NCI-H345 treated with DMSO at 0.1 percent for 48 hours (cell line): ENCODE measurements at regions not wholly inside any gene's neighbourhood (a gene's known extent, or its start where the extent isn't known, plus 50 kb on each side); places are given as distances from the start of the nearest gene placed in this dataset.

Experiments
- DNase-seq: peaks from one replicate; lab custom pipeline; 2025; ENCODE audit not compliant: unreplicated experiment; lab: John Stamatoyannopoulos, UW

GRCh38 chr1:60228041-60228491, 154.5 kb upstream of the C1orf87 start:
- DNase-seq, result no peak

DNA sequence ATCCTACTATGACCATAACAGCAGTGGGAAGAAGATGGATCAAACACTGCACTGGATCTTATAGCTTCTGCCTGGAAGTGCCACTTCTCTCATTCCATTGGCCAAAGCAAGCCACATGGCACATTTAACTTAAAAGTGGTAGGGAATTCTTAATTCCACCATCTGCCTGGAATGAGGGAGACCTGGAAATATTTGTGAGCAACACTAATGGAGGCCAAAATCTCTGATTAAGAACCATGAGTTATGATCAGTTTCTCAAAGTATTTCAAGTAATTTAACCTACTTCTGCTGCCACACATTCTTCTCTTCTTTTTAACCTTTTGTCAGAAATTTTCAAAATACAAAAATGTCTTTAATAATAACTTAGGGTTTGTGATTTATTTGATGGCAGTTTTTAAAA, 154.0 kb upstream of the C1orf87 start:
- DNase-seq, result no peak

- no peak for DNase-seq
These were observed 151.9 kb upstream of the C1orf87 start for GRCh38 chr1:60225486-60225885.

- no peak for DNase-seq
These were observed 151.0 kb upstream of the C1orf87 start for GRCh38 chr1:60224523-60224922.

GRCh38 chr1:60223158-60223557, 149.6 kb upstream of the C1orf87 start:
- DNase-seq, result no peak

DNA sequence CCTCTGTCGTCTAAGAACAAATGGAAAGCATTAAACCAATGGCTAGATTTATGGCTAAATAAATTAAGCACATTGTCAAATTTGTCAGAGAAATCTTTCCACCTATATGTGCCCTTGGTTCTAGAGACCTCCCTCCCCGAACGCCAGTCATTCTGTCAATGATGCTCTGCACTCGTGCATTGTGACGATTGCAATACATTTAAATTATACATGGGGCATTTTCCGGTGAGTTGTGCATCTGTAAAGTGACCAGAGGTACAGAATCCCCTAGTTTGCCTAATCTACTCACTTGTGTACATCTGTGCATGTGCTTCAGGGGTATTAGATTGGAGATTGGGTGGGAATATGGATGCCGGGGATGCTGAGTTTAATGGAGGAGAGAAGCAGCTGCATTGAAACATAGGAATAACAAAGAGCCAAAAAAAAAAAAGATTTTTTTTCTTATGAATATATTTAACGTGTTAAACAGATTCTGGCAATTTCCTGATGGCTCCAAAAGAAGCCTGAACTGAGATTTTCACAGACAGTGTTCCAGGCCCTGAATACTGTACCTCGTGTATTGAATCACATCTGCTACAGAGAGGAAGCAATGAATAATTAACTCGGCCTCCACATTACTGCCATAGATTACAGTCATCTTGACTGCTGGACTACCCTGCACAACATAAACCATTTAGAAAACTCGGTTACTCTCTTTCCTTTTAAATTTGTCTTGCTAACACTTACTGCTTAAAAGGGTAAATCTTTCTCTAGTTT, 149.0 kb upstream of the C1orf87 start:
- no peak for DNase-seq

DNA sequence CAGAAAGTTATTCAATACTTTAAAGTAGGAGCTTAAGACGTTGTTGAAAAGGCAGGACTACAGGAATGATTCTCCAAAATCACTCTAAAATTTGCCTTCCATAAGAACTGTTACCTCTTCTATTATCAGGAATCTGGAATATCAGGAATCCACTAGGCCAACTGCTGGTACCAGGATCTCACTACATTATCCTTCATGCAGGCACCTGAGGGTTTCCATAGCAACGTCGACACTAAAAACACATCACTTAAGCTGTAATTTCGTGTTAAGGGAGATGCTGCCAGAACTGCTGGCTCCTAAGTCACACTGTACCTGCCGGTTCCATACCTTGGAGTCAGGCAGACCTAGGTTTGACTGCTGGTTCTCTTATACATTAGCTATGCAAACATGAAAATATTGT, 139.7 kb upstream of the C1orf87 start:
- DNase-seq, result no peak

GRCh38 chr1:60196026-60196425, 122.5 kb upstream of the C1orf87 start:
- DNase-seq, result no peak

- DNase-seq, result no peak
These were observed 112.1 kb upstream of the C1orf87 start for GRCh38 chr1:60185684-60186083.

GRCh38 chr1:60184521-60184920, 111.0 kb upstream of the C1orf87 start:
- no peak for DNase-seq

DNA sequence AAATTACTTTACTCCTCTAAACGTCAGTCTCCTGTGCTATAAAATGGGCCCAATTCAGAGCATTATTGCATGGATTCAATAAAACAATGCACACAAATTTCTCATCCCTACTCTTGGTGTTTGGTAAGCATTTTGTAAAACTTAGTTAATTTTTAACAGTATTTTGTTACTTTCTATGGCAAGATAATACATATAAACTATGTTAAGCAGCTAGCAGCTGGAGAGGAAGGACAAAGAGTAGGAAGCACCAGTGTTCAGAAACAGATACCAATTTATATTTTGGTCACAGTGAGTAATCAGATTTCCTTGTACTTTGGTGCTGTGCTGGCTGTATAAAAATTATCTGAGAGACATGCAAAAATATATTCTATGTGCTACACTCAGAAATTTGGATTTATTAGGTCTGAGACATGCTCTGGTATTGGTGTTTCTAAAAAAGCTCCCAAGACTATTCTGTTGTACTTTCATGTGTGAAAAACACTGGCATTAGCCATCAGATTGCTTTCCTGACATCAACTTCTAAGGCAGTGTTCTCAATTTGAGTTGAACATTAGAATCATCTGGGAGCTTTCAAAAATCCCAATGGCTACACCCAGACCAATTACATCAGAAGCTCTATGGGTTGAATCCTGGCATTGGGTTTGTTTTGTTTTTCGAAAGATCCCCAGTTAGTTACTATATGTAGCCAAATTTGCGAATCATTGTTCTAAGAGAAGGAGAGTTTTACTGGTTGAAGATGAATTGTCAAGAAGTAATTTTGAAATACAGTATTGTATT, 100.3 kb upstream of the C1orf87 start:
- DNase-seq, result no peak

- DNase-seq, result no peak
These were observed 99.4 kb upstream of the C1orf87 start for GRCh38 chr1:60173006-60173405.

DNA sequence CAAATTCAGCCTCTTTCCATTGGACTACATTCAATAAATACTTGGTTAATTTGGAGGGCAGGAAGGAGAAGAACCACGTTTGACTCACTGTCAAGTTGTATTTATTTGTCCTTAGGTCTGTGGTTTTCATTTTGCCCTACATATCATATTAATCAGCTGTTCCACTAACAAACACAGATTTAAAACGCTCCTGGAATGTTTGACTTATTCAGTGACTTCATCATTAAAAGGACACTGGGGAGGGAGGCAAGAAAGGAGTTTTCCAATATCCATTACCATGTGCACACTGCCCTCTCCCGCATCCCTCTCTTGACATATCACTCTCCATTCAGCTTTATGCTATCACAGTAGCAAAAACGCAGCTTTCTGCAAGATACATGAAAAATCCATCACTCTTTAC, 98.2 kb upstream of the C1orf87 start:
- no peak for DNase-seq

GRCh38 chr1:60170709-60171108, 97.1 kb upstream of the C1orf87 start:
- DNase-seq, result no peak

GRCh38 chr1:60169206-60169605, 95.6 kb upstream of the C1orf87 start:
- no peak for DNase-seq

- no peak for DNase-seq
These were observed 89.4 kb upstream of the C1orf87 start for GRCh38 chr1:60162936-60163335.

DNA sequence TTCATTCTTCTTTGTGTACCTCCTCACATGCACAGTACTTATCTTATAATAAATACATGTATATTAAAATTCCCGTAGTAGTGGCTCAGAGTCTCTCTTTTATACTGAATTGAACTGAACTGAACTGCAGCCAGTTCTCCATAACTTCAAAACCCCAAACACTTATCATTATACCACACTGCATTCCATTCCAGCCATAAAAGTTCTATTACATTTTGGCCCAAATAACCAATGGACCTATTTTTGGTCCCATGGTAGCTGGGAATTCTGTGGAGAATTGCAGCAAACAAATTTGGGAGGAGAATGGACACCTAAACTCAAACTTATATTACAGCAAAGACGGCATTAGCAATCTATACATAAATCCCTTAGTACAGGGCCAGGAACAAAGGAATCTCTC, 86.6 kb upstream of the C1orf87 start:
- DNase-seq, result no peak

DNA sequence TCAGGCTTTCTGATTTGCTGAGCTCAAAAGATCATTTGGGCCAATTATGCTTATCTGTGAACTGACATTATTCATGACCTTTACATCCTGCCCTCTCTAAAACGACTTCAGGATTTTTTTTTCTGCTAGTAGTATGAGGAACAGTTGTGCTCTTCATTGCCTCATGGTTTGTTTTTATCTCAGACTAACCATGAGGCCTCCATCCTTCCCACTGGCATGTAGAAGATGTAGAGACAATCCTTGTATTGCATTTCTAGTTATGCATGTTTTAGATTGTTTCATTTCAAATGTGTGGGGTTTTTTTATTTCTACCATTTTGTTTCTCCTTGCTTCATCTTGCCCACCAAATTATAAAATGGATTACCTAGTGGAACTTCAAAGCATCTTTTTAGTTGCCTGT, 82.8 kb upstream of the C1orf87 start:
- no peak for DNase-seq

- DNase-seq, result no peak
These were observed 80.4 kb upstream of the C1orf87 start for GRCh38 chr1:60153961-60154360.

GRCh38 chr1:60152891-60153290, 79.3 kb upstream of the C1orf87 start:
- no peak for DNase-seq

GRCh38 chr1:60151311-60151710, 77.7 kb upstream of the C1orf87 start:
- no peak for DNase-seq

GRCh38 chr1:60149251-60149650, 75.7 kb upstream of the C1orf87 start:
- no peak for DNase-seq
